Daoy (cell line): ENCODE measurements at regions not wholly inside any gene's neighbourhood (a gene's known extent, or its start where the extent isn't known, plus 50 kb on each side); places are given as distances from the start of the nearest gene placed in this dataset.
A peak's percentile ranks its signal among the peaks of the same experiment; 100 is the strongest.

ENCODE experiments used
- DNase-seq: peaks from one replicate; pipeline ENCODE4 v3.0.0-alpha.2; 2015; ENCODE audit warnings: low read depth

DNA sequence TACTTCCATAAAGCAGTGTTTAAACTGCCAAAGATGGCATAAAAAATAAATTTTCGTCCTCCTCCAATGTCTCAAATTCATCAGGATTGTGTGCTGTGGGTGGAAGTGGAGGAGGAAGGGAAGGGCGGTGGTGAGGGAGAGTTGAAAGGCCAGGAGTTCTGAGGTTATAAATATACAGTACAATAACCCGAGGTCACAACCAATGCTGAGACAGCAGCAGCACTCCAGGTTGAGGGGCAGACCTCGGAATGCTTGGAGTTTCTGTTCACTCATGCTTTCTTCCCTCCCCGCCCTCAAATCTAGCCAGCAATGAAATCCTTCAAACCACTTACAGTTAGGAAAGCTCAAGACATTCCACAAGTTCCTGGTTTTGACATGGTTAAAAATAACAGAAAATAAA lies 134.0 kb upstream of the SMAD1 start:
- DNase-seq = no peak

DNA sequence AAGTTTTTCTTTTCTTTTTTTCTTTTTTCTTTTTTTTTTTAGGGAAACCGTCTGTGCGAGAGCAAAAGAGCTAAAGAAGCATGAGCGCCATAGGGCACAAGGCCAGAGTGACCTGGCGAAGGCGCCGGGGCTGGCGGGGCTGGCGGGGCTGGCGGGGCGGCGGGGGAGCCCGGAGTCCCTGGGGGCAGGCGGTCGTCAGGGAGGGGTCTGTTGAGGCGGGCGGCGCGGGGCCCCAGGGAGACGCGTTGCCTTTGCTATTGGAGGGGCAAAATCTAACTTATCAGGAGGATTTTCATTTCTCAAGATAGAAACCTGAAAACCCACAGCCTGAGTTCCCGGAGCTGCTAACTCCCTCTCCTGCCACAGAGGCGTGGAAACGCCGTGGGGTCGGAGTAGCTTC lies 135.6 kb upstream of the SMAD1 start:
- no peak for DNase-seq

DNA sequence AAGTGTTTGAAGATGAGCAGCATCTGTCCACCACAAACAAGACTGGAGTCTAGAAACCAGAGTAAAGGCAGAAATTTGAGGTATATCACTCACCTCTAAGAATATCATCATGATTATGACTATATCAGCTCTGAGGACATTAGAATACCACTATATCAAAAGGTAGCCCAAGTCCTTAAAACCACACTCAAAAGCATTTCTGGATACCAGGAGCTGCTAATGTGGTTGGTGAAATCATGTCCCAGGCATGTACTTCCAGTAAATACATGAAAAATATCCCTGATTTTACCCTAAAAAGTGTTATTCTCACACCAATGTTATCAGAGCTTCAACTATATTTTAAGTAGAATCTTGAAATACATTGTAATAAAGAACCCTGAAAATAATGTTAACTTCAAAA lies 136.3 kb upstream of the SMAD1 start:
- no peak for DNase-seq

DNA sequence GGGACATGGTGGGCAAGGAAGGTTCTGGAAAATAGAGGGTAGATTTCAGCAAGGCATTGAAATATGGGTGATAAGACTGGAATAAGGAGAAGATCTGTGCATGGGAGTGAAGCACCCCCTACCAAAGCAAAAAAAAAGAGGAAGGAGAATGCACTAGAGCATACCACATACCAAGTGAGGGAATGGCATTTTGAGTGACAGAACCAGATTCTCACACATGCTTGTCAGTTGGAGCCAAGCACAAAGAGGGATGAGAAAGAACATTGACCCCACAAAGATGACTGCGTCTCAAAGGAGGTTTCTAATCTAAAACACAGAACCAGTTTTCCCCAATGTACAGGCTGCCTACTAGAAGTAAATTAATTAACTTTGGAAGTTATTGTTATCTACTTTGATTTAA lies 140.3 kb upstream of the SMAD1 start:
- no peak for DNase-seq

DNA sequence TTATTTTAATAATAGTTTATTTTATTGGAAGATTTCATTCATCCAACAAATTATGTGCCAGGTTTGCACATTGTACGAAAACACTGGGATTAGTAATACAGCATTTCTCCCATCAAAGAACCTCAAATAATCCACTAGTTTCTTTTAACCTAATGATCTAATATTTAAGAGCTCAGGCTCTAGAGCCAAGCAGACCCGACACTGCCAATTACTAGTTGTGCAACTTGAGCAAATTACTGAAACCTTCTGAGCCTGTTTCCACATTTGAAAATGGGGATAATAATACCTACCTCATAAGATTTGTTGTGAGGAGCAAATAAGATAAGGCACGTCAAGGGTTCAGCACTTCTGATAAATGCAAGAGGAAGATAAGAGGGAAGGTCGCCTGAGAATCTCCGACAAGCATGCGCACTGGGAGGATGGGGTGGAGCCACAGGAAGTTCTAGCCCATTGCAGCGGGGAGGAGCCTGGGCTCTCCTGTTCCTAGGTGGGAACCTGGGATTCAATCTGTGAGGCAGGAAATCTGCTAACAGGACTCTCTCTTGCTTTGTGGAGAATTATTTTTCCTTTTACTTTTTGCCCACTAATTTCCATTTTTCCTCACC lies 141.5 kb upstream of the SMAD1 start:
- DNase-seq = no peak

DNA sequence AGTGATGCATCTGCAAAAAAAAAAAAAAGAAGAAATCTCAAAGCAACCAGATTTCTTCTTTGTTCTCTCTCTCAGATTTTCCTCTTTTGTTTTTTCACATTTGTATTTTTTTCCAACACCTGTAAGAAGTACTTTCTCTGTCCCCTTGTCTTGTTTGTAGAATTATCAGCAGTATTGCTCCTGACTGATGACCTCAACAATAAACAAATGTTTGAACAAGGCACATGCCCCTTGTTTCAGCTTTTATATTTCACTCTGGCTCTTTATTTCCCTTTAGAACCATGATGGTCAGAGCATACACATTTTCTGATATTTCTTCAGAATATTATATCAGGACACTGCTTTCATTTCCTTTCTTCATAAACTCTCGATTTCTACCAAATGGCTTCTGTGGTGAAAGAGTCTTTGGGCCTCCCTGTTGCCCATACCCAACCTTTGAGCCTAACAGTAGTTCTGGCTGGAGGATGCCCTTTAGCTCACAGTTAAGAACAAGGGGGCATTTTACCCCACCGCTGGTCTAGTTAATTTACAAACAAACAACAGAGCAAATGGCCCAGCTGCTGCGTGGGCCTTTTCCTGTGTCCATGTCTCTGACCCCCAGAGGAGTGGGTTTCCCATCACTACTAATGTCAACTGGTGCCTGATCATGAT lies 142.5 kb upstream of the SMAD1 start:
- no peak for DNase-seq

DNA sequence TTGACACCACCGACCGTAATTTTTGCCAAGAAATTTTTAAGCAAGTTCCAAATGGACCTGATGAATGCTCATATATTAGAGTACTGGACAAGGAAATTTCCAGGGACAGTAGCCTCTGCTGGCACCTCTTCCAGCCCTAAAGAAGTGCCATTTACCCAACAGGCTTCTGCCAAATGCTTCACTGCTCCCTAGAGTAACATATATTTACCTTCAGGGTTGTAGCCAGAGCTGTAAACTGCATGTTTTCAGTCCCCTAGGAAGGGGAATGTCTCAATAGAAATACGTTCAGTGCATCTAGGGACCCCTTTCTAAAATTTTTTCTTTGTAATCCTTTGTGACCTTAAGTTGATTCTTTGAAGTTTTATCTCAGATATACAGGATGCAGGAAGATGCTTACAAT lies 143.1 kb upstream of the SMAD1 start:
- no peak for DNase-seq

DNA sequence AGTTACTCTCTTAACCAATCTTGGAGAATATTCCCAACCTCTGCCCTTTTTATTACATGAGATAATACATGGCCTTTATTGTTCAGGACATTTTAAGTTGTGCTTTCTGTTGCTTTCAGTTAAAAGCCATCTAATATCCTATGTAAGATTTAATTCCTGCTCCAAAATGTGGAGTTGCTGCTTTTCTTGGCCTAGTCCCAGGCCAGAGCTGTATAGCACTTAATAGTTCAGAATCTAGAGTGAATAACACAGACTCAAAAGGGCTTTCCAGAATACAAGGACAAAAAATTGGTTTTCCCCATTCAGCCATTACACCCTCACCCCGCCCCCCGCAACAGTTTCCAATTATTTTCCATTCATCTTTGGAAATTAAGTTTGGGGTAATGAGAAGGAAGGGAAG lies 144.3 kb upstream of the SMAD1 start:
- no peak for DNase-seq

DNA sequence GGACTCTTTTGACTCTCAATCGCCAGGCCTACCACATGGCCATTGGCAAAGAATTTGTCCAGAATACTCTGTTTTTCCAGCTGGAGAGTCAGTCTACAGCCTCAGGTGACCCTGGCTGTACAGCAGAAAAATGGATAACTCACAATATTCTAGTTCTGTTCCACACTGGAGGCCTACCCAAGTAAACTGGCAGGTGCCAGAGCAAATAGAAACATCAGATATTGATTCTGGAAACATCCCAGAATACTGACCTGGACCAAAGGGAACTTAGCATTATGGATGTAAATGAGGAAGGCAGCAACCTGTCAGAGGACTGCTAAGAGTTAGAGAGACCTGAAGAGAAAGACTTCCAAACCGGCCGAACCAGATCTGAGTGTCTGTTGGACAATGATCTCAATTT lies 147.9 kb upstream of the SMAD1 start:
- no peak for DNase-seq

DNA sequence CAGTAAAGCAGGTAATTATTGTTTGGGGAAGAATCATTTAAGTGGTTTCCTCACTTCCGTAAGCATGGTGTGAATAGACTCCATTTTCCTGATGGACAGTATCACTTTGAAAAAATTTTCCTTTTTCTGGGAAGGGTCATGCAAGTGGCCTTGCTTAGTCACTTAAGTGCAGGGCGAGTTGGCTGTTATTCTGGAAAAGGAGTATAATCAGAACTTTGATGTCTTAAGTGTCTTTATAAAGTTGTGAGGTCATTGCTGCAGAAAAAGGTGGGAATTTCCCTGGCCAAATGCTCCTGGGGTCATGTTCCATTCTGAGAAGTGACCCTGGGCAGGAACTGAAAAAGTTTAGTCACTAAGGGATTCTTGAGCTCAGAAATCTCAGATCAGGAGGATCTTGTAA lies 146.1 kb upstream of the OTUD4 start:
- DNase-seq = no peak

DNA sequence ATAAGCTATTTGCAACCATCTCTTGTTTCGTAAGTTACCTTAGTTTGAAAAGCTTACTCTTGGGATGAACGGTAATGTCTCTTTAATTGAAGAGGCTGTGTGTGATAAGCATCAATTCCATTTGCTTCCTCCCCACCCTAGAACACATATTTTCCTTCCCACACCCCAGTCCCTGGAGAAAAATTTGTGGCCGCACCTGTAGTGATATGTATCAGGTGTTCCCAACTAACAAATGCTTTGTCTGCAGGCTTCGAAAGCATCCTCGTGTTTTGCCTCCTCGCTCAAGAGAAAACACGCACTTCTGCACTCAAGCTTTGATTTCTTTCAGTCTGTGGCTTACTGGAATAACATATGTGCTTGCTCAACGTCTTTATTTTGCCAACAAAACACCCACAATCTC lies 143.8 kb upstream of the OTUD4 start:
- no peak for DNase-seq

DNA sequence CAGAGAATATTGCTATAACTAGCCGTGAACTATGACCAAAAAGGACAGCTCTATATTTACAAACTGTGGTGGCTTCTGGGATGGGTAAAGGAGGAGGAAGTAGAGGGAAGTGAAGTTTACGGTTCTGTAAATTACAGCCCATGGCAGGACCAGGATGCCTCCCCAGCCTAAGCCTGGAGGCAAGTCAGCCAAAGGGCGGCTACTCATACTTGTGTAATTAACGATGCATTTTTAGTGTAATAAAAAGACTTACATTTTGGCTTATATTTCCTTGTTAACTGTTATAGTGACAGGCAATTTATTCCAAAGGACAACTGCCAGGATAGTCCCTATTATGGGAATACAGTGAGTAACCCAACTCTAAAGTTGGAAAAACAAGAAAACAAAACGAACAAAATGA lies 139.9 kb upstream of the OTUD4 start:
- no peak for DNase-seq

DNA sequence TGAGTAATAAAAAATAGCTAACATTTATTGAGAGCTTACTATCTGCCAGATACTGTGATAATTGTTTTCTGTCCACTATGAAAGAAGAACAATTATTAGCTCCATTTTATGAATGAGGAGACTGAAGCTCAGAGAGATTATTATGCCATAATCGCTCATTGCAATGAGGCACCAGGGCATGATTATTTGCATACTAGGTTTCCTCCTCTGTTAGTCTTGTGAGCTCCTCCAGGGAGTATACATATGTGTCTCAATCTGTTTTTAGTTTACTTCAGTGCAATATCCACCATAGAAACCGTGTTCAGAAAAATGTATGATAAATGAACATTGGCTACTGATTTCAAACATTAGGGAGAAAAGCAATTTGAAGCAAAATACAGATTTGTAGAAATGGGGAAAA lies 139.4 kb upstream of the OTUD4 start:
- DNase-seq = no peak

DNA sequence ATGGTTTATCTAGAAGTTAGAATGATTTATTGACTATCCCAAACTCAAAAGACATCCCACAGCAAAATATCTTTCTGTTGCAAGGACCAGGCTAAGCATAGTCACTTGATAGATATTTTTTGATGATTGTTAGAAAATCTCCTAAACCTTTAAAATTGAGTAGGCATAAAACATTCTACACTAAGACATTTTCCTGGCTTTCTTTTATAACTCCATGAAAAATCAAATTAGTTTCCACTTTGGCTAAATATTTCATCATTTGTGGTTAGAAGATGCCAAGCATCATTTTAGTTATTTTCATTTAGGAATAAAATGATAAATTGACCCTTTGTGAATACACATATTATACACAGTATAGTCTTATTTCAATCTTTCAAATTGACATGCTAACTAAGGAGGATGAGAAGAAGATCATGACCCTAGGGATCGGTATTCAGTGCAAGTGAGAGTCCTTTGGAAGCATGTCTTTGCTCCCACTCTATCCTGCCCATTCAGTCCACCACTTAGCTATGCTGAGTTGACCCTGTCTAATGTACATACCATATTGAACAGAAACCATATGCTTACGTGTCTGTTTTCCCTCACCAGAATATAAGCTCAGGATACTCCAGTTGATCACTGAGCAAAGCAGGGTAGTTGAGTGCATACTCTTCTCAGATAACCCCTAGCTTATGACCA lies 136.6 kb upstream of the OTUD4 start:
- no peak for DNase-seq

DNA sequence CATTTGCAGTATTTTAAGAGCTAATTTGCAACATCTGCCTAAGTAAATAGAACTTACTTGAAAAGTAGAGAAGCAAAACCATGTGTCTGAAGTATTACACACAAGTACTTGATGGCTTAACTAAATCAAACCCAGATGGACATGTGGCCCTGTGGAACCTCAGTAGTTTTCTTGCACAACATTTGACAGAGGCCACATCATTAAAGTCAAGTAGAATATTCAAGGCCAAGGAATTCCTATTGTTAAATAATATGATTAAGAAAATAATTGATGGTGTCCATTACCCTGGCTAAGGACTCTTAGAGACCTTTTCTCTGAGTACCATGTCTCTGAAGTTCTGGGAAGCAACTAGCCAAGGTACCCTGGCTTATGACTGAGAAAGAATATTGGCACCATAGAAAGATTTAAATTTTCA lies 135.4 kb upstream of the OTUD4 start:
- no peak for DNase-seq

DNA sequence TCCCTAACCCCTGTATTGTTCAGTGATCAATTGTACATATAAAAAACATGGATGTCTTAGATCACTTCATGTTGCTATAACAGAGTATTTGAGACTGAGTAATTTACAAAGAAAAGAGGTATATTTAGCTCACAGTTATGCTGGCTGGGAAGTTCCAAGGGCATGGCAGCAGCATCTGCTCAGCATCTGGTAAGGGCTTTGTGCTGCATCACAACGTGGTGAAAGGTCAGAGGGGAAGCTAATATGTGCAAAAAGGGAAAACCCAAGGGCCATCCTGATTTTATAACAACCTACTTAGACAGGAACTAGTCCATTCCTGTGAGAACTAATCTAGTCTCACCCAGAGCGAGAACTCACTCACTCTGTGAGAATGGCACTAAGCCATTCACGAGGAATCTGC lies 128.2 kb upstream of the OTUD4 start:
- no peak for DNase-seq

DNA sequence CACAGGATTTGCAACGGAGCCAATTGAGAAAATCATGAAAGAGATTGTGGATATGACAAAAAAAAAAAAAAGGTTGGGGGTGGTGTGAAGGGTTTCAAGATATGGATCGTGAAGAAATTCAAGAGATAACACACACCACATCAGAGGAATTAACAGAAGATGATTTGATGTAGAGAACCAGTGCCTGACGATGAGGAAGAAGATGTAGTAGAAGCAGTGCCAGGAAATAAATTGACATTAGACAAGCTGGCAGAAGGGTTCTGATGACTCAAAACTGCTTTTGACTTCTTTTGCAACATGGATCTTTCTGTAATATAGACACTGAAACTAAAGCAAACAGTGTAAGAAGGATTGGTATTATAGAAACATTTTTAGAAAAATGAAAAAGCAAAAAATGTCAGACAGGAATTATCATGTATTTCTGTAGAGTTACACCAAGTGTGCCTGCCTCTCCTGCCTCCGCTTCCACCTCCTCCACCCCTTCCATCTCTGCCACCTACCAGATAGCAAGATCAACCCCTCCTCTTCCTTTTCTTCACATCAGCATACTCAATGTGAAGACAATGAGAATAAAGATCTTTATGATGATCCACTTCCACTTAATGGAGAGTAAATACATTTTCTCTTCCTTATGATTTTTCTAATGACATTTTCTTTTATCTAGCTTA lies 127.5 kb upstream of the OTUD4 start:
- DNase-seq = no peak

DNA sequence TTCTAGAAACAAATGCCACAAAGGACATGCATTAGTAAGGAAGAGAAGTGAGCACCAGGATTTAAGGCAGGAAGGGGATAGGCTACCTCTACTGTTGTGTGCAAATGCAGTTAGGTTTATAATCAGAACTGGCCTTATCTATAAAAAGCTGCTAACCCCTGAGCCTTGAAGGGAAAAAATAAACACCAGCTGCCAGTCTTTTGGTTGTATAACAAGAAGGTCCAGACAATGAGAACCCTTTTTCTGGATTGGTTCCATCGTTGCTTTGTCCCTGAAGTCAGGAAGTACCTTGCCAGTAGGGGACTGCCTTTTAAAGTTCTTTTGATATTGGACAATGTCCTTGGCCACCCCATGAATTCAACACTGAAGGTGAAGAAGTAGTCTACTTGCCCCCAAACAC lies 126.7 kb upstream of the OTUD4 start:
- DNase-seq = no peak

DNA sequence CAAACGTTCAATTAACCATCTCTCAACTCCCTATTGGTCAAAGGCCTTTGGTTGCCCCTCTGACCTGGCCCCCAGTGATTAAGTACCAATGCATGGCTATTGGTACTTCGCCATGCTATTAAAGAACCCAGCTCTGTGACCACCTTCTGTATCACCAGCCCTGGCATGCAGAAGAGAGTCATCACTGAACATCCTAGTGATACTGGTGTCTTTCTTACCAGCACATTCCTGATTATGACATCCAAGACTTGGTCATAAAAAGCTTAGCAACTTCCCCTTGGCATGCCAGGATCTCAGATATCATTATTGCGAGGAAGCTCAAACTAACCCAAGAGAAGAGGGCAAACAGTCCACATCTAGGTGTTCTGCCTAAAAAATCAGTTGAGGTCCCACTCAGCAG lies 122.3 kb upstream of the OTUD4 start:
- no peak for DNase-seq

DNA sequence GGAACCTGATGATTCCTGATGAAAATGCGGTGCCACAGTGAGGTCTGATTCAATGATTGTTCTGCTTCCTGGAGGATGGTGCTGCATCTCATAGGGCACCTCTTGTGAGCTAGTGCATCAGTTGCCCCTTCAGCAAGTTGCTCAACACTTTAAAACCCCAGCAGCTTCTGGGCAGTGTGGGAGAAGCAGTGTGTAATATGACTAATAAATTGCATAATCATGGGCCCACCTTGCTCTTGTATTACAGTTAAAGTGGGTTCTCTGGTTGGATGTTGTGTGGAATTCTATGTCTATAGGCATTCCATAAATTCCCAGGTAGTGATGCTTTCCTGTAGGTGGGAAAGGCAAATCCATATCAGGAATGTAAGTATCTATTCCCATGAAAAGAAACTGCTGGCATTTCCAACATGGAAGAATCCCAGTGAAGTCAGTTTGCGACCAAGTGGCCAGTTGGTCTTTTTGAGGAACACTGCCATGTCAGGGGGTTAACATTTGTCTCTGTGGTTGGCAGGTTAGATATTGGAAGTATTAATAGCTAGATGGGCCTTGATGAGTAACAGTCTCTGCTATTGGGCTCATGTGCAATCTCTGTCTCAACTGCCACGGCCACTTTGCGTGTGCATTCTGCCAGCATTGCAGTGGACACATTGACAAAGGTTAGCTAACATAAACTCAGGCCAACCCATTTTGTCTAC lies 121.1 kb upstream of the OTUD4 start:
- no peak for DNase-seq

DNA sequence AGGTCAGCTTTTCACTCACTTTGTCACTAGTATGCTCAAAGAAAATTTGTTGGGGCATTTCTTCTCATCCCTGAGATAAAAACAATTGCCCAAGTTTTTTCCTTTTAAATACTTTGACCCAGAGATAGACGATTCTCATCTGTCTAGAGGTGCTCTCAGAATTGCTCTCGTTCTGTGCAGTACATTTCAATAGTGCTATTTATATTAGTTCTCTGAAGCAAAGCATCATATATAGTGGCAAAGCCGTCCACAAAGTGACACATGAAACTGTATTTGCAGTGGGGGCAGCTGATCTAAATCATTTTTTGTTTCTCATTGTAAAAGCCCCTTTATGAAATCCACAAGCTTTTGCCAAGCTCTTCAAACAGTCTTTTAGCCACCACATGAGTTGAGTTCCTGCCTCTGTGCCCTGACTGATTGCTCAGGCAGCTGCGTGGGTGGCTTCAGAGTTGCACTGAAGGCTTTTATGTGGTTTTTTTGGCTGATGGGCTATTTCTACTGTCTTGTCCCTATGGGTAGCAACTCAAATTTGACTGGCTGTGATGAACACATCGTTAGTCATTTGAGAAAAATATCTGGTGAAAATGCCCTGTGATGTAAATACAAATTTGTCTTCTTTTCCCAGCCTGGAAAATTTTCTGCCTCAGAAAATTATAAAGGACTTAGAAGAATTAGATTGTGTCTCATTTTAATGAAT lies 119.1 kb upstream of the OTUD4 start:
- DNase-seq = peak; percentile 71

DNA sequence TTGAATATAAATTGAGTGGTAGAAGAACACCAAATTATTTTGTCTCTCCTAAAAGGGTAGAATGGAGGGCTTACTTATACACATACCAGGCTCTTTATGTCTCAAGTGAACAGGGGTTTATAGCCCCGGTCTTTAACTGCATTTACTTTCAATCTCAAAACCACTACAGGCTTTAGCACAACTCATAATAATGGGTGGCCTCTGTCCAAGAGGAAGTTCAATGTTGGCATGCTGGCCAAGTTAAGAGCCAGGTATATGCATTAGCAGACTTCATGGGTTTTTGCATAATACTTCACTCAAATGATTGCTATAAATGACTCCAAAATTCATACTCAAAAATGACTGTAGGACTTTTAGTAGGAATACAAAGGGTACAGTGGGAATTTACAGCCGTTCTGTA lies 118.5 kb upstream of the OTUD4 start:
- DNase-seq = peak; percentile 8
